ENCODE measurements at regions not wholly inside any gene's neighbourhood (a gene's known extent, or its start where the extent isn't known, plus 50 kb on each side); places are given as distances from the start of the nearest gene placed in this dataset.

- no peak for FAIRE-seq
These were observed 653.4 kb upstream of the ID2 start for GRCh38 chr2:8028436-8028835.

- FAIRE-seq = no peak
These were observed 652.9 kb upstream of the ID2 start for GRCh38 chr2:8028981-8029380.

- FAIRE-seq = no peak
These were observed 651.1 kb upstream of the ID2 start for GRCh38 chr2:8030573-8031303.

GRCh38 chr2:8031370-8031769, 650.5 kb upstream of the ID2 start:
- FAIRE-seq = no peak

GRCh38 chr2:8033546-8034096, 648.2 kb upstream of the ID2 start:
- FAIRE-seq = no peak

- FAIRE-seq = no peak
These were observed 645.5 kb upstream of the ID2 start for GRCh38 chr2:8036366-8036765.

GRCh38 chr2:8039732-8040131, 642.1 kb upstream of the ID2 start:
- FAIRE-seq = no peak

- no peak for FAIRE-seq
These were observed 638.6 kb upstream of the ID2 start for GRCh38 chr2:8043295-8043694.

- FAIRE-seq = no peak
These were observed 637.7 kb upstream of the ID2 start for GRCh38 chr2:8044046-8044594.

GRCh38 chr2:8045081-8045614, 636.7 kb upstream of the ID2 start:
- FAIRE-seq = no peak

- FAIRE-seq = no peak
These were observed 635.0 kb upstream of the ID2 start for GRCh38 chr2:8046849-8047248.

- no peak for FAIRE-seq
These were observed 632.7 kb upstream of the ID2 start for GRCh38 chr2:8049176-8049575.

- FAIRE-seq = no peak
These were observed 631.8 kb upstream of the ID2 start for GRCh38 chr2:8049851-8050571.

GRCh38 chr2:8053216-8053615, 628.6 kb upstream of the ID2 start:
- FAIRE-seq = no peak

GRCh38 chr2:8054070-8054469, 627.8 kb upstream of the ID2 start:
- FAIRE-seq = no peak

GRCh38 chr2:8058652-8059051, 623.2 kb upstream of the ID2 start:
- FAIRE-seq = no peak

GRCh38 chr2:8059255-8059654, 622.6 kb upstream of the ID2 start:
- FAIRE-seq = no peak

- no peak for FAIRE-seq
These were observed 622.1 kb upstream of the ID2 start for GRCh38 chr2:8059794-8060193.

GRCh38 chr2:8061219-8061618, 620.6 kb upstream of the ID2 start:
- no peak for FAIRE-seq

- no peak for FAIRE-seq
These were observed 617.3 kb upstream of the ID2 start for GRCh38 chr2:8064603-8065002.

- FAIRE-seq = no peak
These were observed 616.7 kb upstream of the ID2 start for GRCh38 chr2:8065191-8065590.

- FAIRE-seq = no peak
These were observed 614.0 kb upstream of the ID2 start for GRCh38 chr2:8067784-8068336.

GRCh38 chr2:8072907-8073306, 608.9 kb upstream of the ID2 start:
- FAIRE-seq = no peak
